BLaER1 (cell line): ENCODE measurements at regions not wholly inside any gene's neighbourhood (a gene's known extent, or its start where the extent isn't known, plus 50 kb on each side); places are given as distances from the start of the nearest gene placed in this dataset.
"Not testable (repeated sequence)": the region's sequence is repeated elsewhere in the genome, so short reads cannot be mapped to it uniquely, and the experiment has no call there.

Source experiments
- H3K27ac ChIP-seq: shearing (Covaris generic); formaldehyde crosslinking; 2 replicates; pipeline ENCODE4 v1.8.1; 2022
- H3K27me3 ChIP-seq: shearing (Covaris generic); formaldehyde crosslinking; 2 replicates; pipeline ENCODE4 v1.8.1; 2022
- H3K36me3 ChIP-seq: shearing (Covaris generic); formaldehyde crosslinking; 2 replicates; pipeline ENCODE4 v1.8.1; 2022
- H3K4me1 ChIP-seq: shearing (Covaris generic); formaldehyde crosslinking; 2 replicates; pipeline ENCODE4 v1.8.1; 2022
- H3K4me2 ChIP-seq: shearing (Covaris generic); formaldehyde crosslinking; 2 replicates; pipeline ENCODE4 v1.8.1; 2022
- H3K4me3 ChIP-seq: shearing (Covaris generic); formaldehyde crosslinking; 2 replicates; pipeline ENCODE4 v1.8.1; 2022
- H3K9ac ChIP-seq: shearing (Covaris generic); formaldehyde crosslinking; 2 replicates; pipeline ENCODE4 v1.8.1; 2022
- H3K9me3 ChIP-seq: shearing (Covaris generic); formaldehyde crosslinking; 2 replicates; pipeline ENCODE4 v1.8.1; 2022
- H4K20me1 ChIP-seq: shearing (Covaris generic); formaldehyde crosslinking; 2 replicates; pipeline ENCODE4 v1.8.1; 2022
- Cebpa-rat ChIP-seq: shearing (Covaris generic); IDR thresholded peaks from 2 replicates; pipeline ENCODE4 v1.8.1; 2022

DNA sequence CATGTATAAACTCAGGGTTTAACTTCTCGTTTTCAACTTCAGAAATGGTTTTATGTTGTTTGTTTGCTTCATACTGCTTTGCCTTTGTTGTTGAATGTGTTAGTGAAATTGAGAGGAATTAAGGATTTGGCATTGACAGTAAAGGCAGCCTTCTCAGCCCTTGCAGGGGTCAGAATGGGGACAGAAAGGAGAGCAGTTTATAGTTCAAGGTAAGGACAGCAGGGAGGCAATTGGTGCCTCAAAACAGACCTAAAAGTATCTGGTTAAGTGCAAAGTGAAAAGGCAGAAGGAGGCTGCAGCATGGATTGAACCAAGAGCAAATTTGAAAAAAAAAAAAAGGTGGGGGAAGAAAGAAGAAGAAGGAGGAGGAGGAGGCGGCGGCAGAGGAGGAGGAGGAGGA is 835.0 kb upstream of the ADGRL3 start:
- Histone ChIP-seq H4K20me1 (no peaks in the 10 kb centered on the region), H3K36me3 (no peaks in the 10 kb centered on the region), H3K4me3 (no peak overlapping the region), H3K4me2 (no peak overlapping the region), H3K4me1 (no peaks in the 10 kb centered on the region; the same call in 1 of the 2 replicates), H3K9me3 (peaks cover 11% of the 10 kb centered on the region), H3K27ac (no peak overlapping the region), H3K27me3 (no peaks in the 10 kb centered on the region), H3K9ac (no peak overlapping the region)
- TF ChIP-seq Cebpa-rat = no peak

DNA sequence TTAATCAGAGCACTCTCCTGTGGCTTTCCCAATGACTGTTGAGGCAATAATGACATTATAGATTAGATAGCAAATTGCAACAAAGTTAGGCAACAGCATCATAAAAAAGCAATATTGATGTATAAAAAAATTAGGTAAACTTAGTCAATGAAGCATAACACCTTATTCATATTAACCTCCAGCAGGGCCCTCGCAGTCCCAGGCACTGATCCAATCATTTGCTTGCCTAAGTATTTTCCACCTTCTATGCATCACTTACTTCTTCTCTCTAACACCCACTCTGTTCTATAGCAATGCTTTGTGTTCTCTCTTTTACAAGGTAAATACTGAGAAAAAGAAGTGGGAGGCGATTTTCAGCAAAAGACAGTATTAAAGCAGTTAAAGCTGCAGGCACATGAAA is 833.5 kb upstream of the ADGRL3 start:
- Histone ChIP-seq H4K20me1 (no peaks in the 10 kb centered on the region), H3K27ac (no peak overlapping the region), H3K4me2 (no peak overlapping the region), H3K9ac (no peak overlapping the region), H3K27me3 (no peaks in the 10 kb centered on the region), H3K4me1 (no peaks in the 10 kb centered on the region; the same call in 1 of the 2 replicates), H3K9me3 (peaks cover 13% of the 10 kb centered on the region), H3K36me3 (no peaks in the 10 kb centered on the region), H3K4me3 (no peak overlapping the region)
- TF ChIP-seq Cebpa-rat = no peak

DNA sequence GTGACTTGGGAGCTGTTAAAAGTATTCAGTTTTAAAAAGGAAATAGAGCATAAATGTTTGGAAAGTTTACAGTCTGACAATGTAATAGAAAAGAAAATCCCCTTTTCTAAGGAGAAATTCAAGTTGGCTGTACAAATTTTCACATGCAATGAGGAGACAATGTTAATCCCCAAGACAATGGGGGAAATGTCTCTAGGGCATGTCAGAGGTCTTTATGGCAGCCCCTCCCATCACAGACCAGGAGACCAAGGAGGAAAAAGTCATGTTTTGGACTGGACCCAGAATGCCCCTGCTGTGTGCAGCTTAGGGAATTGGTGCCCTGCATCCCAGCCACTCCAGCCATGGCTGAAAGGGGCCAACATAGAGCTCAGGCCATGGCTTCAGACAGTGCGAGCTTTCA is 831.1 kb upstream of the ADGRL3 start:
- Histone ChIP-seq H3K9ac (no peak overlapping the region), H3K36me3 (no peaks in the 10 kb centered on the region), H4K20me1 (no peaks in the 10 kb centered on the region), H3K4me3 (no peak overlapping the region), H3K27ac (no peak overlapping the region), H3K27me3 (no peaks in the 10 kb centered on the region), H3K4me1 (no peaks in the 10 kb centered on the region; the same call in 1 of the 2 replicates), H3K4me2 (no peak overlapping the region), H3K9me3 (peaks cover 13% of the 10 kb centered on the region)
- TF ChIP-seq Cebpa-rat = no peak

DNA sequence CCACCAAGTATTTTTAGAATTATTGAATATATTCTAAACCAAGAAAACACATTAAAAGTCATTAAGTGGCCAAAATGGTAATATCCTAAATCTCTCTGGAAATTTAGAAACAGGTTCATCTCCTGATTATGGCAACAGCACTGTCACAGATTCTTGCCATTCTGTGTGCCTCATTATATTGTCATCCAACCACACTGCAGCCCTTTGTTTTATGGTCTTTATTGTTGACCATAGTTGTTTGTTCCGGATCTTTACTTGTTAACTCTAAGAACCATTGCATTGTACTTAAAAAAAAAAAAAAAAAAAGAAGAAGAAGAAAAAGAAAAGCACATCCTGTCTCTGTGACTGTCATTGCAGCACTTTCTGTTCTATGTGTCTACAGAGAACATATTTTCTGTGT is 822.1 kb upstream of the ADGRL3 start:
- Histone ChIP-seq H3K36me3 (no peaks in the 10 kb centered on the region), H3K27ac (no peak overlapping the region)

GRCh38 chr4:60384516-60384915 is 815.6 kb upstream of the ADGRL3 start:
- H3K9ac ChIP-seq = no peak overlapping the region
- H4K20me1 ChIP-seq = no peaks in the 10 kb centered on the region
- H3K27me3 ChIP-seq = no peaks in the 10 kb centered on the region
- H3K4me2 ChIP-seq = no peak overlapping the region
- TF ChIP-seq Cebpa-rat = no peak
- H3K9me3 ChIP-seq = no peaks in the 10 kb centered on the region
- H3K27ac ChIP-seq = no peak overlapping the region
- H3K4me3 ChIP-seq = no peak overlapping the region
- no peaks in the 10 kb centered on the region for H3K4me1 ChIP-seq
- no peaks in the 10 kb centered on the region for H3K36me3 ChIP-seq

More for the DNA sequence above, 822.1 kb upstream of the ADGRL3 start:
- Histone ChIP-seq H3K9ac (no peak overlapping the region), H4K20me1 (no peaks in the 10 kb centered on the region), H3K4me1 (no peaks in the 10 kb centered on the region), H3K27me3 (no peaks in the 10 kb centered on the region), H3K9me3 (no peaks in the 10 kb centered on the region), H3K4me3 (no peak overlapping the region), H3K4me2 (no peak overlapping the region)
- no peak for TF ChIP-seq Cebpa-rat

DNA sequence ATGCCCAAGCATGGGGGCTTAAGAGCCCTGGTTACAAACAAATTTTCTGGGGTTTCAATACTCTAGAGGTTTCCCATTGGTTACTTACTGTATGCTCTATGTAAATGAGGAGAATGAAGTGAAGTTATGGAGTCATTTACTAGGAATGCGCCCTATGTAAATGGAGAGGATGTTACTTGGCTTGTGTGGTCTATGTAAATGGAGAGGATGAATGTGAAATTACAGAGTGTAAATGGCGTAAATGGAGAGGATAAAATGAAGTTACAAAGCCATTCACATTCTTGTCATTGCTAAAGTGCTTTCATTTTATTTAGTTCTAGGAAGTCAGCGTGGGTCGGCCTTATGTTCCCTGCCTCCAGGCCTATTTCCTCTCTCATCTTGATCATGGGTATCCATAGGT is 810.5 kb upstream of the ADGRL3 start:
- Histone ChIP-seq H4K20me1 (no peaks in the 10 kb centered on the region), H3K4me1 (no peaks in the 10 kb centered on the region), H3K27me3 (no peaks in the 10 kb centered on the region), H3K4me3 (no peak overlapping the region), H3K36me3 (no peaks in the 10 kb centered on the region), H3K27ac (no peak overlapping the region), H3K4me2 (no peak overlapping the region), H3K9ac (no peak overlapping the region), H3K9me3 (no peaks in the 10 kb centered on the region)
- no peak for TF ChIP-seq Cebpa-rat

- Histone ChIP-seq H4K20me1 (no peaks in the 10 kb centered on the region), H3K27ac (no peak overlapping the region), H3K27me3 (no peaks in the 10 kb centered on the region), H3K4me1 (no peaks in the 10 kb centered on the region), H3K36me3 (no peaks in the 10 kb centered on the region), H3K4me2 (no peak overlapping the region), H3K9ac (no peak overlapping the region), H3K4me3 (no peak overlapping the region), H3K9me3 (no peaks in the 10 kb centered on the region)
- TF ChIP-seq Cebpa-rat = no peak
Measured at GRCh38 chr4:60396341-60397049, 803.6 kb upstream of the ADGRL3 start.

DNA sequence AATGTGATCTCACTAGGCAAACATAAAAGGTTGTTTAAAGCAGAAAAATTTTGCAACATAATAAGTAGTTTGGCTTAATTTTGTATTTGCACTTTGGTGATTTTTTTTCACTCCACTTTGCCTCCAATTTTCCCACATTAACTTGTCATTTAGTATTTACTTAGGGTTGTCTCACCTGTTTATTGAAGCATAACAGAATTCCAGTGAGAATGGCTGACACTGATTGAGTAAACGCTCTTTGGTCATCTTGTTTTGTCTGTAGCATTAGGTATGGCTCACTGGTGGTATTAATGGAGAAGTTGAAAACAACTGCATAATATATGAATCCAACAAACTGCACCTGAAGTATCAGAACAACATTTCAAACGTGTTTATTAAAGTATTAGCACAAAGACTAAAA is 799.5 kb upstream of the ADGRL3 start:
- H3K9me3 ChIP-seq = no peaks in the 10 kb centered on the region
- H4K20me1 ChIP-seq = no peaks in the 10 kb centered on the region
- H3K9ac ChIP-seq = no peak overlapping the region
- no peak overlapping the region for H3K4me2 ChIP-seq
- H3K36me3 ChIP-seq = no peaks in the 10 kb centered on the region
- no peaks in the 10 kb centered on the region for H3K4me1 ChIP-seq
- no peak for TF ChIP-seq Cebpa-rat
- no peak overlapping the region for H3K4me3 ChIP-seq
- no peak overlapping the region for H3K27ac ChIP-seq
- H3K27me3 ChIP-seq = no peaks in the 10 kb centered on the region

DNA sequence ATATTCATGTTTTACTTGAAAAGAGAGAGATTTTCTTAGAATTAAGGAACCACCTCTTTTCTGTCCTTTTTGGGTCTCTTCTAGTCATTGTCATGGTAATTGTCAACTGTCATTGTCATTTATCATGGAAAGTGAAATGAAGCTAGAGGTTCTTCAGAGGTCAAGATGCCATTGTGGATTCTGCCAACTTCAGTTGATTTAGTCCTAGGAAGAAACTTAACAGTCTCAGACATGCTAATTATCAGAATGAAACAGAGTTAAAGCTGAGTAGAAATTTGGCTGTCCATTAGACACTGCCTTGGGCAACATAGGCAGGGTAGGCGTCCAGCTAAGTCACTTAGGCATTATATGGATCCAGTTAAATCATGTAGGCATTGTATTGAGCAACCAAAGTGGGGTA is 796.1 kb upstream of the ADGRL3 start:
- no peak overlapping the region for H3K4me2 ChIP-seq
- no peaks in the 10 kb centered on the region for H3K27me3 ChIP-seq
- no peak overlapping the region for H3K27ac ChIP-seq
- H3K4me1 ChIP-seq = no peaks in the 10 kb centered on the region
- no peak overlapping the region for H3K9ac ChIP-seq
- no peaks in the 10 kb centered on the region for H3K9me3 ChIP-seq
- no peak for TF ChIP-seq Cebpa-rat
- H3K36me3 ChIP-seq = no peaks in the 10 kb centered on the region
- no peaks in the 10 kb centered on the region for H4K20me1 ChIP-seq
- H3K4me3 ChIP-seq = no peak overlapping the region

DNA sequence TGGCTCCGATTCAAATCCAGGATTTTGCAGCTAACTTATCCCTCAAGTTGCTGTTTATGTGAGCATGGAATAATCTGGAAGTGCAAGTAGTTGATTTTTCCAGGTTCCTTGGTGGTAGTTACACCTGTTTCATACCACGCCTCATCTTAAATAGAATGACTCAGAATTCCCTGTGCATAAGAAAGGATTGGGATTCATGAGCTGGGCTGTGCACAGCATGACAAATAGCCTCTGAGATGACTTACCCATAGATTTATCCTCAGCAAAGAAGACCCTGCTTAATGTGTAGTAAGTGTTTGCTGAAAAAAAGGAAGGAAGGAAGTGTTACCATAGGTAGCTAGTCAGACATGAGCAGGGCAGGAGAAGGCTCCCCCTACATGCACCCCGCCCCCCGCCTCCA is 777.7 kb upstream of the ADGRL3 start:
- no peaks in the 10 kb centered on the region for H4K20me1 ChIP-seq
- H3K27ac ChIP-seq = no peak overlapping the region
- no peak for TF ChIP-seq Cebpa-rat
- no peaks in the 10 kb centered on the region for H3K36me3 ChIP-seq
- no peak overlapping the region for H3K9ac ChIP-seq
- no peaks in the 10 kb centered on the region for H3K9me3 ChIP-seq
- H3K4me2 ChIP-seq = no peak overlapping the region
- no peak overlapping the region for H3K4me3 ChIP-seq
- H3K4me1 ChIP-seq = no peaks in the 10 kb centered on the region
- H3K27me3 ChIP-seq = no peaks in the 10 kb centered on the region

- not testable (repeated sequence) for H3K9ac ChIP-seq, H3K4me3 ChIP-seq, H4K20me1 ChIP-seq, H3K27me3 ChIP-seq, H3K36me3 ChIP-seq, H3K9me3 ChIP-seq, H3K4me1 ChIP-seq, H3K27ac ChIP-seq, H3K4me2 ChIP-seq
Measured at GRCh38 chr4:60423573-60424184, 776.4 kb upstream of the ADGRL3 start.
